NCI-H1694 treated with DMSO at 0.1 percent for 48 hours (cell line): ENCODE measurements at regions not wholly inside any gene's neighbourhood (a gene's known extent, or its start where the extent isn't known, plus 50 kb on each side); places are given as distances from the start of the nearest gene placed in this dataset.
"Not testable (repeated sequence)": the region's sequence is repeated elsewhere in the genome, so short reads cannot be mapped to it uniquely, and the experiment has no call there.

ENCODE experiments used
- DNase-seq: peaks from one replicate; lab custom pipeline; 2025; lab: John Stamatoyannopoulos, UW

DNA sequence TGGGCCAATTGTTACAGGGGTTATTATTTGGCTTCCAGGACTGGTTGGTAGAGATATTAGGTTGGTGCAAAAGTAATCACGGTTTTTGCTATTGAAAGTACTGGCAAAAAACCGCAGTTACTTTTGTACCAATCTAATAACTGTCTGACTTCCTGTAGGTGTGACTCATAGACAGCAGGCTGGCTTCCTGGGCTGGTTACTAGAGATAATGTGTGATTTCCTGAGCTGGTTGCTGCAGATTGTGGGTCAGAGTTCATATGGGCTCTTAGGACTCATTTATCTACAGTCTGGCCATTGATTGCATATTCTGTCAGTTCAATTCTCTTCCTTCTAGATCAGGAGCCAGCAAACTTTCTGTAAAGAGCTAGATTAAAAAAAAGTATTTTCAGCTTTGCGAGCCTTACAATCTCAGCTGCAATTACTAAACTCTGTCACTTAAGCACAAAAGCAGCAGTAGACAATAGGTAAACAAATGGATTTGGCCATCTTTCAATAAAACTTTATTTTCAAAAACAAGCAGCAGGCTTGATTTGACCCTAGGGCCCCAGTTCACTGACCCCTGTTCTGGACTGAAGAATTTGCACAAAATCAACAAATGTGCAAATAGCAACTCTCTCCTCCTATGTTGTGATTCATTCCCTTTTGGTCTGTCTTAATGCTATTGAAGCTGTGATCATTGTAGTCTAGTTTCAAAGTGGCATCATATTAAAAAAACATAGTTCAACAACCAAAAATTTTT, 50.8 kb upstream of the BOD1L1 start:
- DNase-seq, result no peak

DNA sequence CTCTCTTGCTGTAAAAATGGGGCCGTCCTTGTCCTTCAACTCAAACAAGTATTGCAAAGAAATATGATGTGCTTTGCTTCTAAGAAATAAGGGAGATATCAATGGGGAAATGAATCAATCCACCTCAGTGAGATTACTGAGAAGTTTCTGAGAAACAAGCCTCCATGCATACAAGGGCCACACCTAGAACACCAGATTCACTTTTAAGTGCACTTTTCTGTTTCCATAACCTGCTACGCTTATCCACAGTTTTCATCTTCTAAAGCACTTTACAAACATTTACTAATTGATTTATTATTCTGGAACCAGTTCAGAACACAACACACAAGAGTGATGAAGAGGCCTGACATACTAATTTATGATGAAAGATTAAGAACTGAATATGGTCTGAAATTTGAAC, 54.0 kb upstream of the BOD1L1 start:
- no peak for DNase-seq

DNA sequence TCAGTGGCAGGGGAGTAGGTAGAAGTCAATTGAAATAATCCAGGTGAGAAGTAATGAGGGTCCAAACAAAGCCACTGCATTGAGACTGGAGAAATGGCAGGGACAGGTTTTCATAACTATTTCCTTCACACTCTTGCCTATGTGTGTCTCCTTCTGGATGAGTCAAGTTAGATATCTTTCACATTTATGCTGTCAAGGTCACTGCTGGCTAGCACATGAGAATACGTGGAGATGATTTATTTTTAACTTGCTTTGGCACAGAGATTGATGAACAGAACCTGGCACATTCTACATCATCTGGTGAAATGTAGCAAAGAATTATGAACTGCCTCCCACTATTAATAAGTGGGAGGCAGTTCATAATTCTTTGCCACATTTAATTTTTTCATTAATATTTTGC, 66.7 kb upstream of the BOD1L1 start:
- DNase-seq, result no peak

DNA sequence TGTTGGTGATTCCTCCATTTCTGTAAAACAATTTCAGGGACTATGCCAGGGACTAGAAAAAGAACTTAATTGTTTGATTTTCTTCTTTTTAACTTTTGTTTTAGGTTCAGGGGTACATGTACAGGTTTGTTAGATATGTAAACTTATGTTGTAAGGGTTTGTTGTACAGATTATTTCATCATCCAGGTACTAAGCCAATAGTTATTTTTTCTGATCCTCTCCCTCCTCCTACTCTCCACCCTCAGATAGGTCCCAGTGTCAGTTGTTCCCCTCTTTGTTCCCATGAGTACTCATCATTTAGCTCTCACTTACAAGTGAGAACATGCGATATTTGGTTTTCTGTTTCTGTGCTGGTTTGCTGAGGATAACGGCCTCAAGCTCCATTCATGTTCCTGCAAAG, 70.8 kb upstream of the BOD1L1 start:
- no peak for DNase-seq

DNA sequence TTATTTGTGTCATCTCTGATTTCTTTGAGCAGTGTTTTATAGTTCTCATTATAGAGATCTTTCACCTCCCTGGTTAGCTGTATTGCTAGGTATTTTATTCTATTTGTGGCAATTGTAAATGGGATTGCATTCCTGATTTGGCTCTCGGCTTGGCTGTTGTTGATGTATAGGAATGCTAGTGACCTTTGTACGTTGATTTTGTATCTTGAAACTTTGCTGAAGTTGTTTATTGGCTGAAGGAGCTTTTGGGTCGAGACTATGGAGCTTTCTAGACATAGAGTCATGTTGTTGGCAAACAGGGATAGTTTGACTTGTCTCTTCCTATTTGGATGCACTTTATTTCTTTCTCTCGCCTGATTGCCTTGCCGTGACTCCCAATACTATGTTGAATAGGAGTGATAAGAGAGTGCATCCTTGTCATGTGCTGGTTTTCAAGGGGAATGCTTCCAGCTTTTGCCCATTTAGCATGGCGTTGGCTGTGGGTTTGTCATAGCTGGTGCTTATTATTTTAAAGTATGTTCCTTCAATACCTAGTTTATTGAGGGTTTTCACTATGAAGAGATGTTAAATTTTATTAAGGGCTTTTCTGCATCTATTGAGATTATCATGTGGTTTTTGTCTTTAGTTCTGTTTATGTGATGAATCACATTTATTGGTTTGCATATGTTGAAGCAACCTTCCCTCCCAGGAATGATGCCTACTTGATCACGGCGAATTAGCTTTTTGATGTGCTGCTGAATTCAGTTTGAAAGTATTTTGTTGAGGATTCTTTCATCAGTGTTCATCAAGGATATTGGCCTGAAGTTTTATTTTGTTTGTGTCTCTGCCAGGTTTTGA, 72.7 kb upstream of the BOD1L1 start:
- no peak for DNase-seq

DNA sequence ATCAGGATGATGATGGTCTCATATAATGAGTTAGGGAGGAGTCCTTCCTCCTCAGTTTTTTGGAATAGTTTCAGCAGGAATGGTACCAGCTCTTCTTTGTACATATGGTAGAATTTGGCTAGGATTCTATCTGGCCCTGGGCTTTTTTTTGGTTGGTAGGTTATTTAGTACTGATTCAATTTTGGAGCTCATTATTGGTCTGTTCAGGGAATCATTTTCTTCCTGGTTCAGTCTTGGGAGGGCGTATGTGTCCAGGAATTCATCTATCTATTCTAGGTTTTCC, 73.3 kb upstream of the BOD1L1 start:
- not testable (repeated sequence) for DNase-seq

DNA sequence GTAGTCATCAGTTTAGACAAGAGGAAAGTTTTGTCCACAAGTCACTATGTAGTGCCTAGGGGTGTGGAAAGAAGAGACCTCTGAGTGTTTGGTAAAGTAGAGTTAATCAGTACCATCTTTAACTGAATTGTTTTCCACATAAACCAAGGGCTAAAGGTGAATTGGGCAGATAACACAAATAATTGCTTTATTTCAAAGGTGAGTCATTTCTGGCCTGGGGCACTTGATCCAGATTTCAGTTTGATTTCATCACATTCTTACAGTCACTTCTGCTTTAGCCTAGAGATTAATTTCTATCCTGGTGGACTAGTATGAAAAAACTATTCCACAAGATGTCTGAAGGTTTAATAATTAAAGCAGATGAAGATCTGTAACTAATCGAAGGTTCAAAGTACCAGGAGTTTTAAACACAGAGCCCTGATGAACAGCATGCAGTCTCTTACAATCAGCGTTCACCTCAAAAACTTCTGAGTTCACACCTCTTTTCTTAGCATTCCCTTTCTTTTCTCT, 74.5 kb upstream of the BOD1L1 start:
- DNase-seq, result no peak

DNA sequence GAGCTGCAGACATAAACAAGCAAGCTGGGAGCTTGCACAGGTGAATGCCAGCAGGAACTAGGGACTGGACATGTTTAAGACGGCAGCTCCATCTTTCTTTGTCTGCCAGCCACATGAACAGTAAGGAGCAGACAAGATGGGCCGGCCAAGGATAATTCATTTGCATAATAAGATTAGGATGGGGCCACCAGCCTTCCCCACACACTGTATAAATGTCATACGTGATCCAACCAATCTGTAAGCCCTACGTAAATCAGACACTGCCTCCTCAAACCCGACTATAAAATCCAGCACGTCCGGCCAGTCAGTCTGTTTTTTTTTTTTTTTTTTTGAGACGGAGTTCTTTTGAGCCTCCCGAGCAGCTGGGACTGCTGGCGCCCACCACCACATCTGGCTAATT, 75.6 kb upstream of the BOD1L1 start:
- no peak for DNase-seq

DNA sequence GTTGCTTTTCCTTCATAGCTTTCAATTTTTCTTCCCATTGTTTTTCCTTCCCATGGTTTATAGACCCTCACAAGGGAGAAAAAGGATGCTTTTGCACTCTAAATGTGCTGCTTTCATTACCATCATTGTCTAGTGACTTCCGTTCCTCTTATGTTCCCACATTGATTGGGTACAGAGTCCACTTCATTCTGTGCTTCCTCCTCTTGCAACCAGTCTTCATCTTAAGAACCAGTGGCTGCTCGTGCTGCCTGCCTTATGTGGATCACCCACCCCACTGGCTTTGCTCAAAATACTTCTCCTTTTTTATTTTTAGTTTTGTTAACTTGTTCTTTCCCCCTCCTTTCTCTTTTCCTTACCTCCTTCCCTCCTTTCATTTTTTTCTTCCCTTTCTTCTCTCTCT, 76.5 kb upstream of the BOD1L1 start:
- DNase-seq, result no peak

DNA sequence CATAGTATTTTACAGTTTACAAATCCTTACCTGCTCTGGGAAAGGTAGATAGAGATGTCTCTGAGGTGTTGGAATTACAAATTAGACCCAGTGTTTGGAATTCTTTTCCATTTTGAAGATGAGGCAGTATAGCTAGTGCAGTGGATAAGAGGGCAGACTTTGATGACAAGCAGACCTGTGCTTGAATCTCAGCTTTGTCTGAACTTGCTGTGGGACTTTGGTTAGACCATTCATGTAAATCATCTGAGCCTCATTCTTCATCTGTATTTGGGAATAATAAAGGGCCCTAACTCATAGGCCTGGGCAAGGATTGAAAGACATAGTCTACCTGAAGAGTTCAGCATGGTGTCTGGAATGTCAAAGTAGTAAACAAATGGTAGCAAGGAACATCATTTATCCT, 77.2 kb upstream of the BOD1L1 start:
- no peak for DNase-seq

DNA sequence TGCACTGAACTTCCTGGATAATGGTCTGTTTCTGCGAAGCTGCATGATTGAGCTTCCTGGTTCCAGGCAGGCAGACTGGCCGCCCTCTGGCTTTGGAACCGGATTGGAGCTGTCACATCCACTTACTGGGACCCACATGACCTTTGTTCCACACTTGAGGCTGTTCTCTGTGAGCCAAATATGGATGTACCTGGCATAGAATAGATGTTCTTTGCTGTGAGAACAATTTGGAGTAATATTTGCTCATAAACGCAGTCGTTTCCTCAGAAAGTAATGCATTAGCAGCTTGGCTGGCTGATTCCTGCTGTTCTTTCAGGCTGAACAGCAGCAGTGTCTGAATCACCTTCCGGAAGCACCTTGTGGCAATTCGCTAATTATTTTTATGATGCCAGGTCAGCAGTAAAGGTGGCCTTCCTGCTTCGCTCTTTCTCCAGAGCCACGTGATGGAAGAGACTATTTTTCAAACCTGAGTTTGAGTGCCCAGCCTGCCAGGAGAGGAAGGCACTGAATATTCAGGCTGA, 78.1 kb upstream of the BOD1L1 start:
- DNase-seq, result peak; percentile 66

DNA sequence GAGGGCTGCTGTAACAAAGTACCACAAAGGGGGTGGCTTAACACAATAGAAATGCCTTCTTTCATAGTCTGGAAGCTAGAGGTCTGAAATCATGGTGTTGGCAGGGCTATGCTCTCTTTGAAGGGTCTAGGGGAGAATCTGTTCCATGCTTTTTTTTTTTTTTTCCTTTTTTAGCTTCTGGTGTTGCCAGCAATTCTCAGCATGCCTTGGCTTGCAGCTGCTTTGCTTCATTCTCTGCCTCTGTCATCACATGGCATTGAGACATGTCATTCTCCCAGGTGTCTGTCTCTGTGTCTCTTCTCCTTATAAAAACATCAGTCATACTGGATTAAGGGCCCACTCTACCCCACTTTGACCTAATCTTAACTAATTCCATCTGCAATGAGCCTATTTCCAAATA, 78.6 kb upstream of the BOD1L1 start:
- DNase-seq, result peak; percentile 66

DNA sequence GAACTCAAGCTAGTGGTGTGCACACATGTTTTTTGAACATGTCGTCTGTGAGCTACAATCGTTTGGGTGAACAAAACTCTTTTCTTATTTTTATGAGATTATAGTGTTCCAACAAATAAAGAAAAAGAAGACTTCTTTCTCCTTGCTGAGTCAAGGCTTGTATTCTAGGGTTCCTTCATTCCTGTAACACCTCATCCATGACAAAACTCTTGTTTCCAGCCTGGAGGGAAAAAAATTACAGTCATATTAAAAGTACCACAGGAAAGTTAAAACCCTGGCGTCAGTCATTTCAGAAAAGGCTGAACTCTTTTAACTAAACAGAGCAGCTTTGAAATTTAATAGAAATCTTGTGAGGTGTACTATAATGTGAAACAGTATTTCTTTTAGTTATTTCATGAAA, 79.2 kb upstream of the BOD1L1 start:
- no peak for DNase-seq

DNA sequence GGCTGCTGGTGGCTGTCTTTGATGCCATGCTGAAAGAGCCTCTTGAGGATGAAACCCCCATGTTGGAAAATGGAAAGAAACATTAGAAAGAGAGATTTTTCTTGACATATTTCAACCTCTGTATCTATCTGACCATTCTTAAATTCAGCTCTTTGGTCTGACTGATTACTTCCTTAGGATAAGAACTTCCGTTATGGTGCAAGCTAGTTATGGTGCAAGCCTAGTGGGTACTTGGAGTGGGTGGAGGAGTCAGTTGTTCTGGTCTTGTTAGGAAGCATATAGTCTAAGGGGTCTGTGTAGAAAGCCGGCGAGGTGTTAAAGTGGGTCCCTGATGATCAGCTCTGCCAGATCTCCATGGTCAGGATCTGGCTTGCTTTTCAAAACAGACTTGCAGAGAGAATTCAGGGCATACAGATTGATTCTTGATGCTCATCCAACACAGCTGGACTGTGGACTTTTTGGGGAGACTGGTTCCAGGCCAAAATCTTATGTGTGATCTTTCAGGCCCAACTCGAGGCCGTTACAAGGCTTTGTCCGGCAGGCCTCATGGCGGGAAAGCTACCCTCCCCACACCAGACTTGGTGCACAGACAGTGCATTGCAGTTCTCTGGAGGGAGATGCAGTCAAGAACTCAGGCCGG, 82.8 kb upstream of the BOD1L1 start:
- no peak for DNase-seq

DNA sequence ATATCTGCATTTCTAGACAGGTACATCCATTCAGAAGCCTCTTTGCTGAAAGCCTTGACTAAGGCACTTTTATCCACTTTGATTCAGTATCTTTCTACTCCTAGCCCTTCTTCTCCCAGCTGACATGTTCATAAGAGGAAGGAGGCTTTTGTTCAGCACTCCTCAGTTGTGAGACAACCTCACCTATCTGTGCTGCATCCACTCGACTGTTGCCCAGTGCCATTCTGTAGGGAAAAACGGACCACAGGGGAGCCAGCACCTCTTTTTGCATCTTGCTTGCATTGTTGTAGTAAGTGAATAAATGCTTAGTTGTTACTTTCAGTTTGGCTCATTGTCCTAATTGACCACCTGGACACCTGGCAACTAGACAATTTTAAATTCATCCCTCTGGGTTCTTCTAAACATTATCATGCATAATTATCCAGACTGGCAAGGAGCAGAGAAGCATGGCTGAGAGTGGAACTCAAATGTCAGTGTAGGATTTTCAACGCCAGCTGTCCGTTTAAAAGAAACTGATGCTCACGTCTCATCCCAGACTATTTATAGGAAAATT, 83.8 kb upstream of the BOD1L1 start:
- DNase-seq, result no peak

DNA sequence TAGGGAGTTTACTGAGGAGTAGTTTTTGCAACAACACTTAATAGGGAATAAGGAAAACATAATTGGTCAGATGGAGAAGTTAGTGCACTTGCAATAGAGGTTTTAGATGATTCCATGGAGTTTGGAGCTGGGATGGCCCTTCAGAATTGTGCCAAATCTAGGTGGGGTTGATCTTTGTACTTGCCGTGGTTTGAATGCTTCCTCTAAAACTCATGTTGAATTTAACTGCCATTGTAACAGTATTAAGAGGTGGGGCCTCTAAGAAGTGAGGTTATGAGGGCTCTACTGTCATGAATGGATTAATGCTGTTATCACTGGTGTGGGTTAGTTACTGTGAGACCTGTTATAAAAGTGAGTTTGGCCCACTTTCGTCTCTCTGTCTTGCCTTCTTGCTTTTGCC, 94.4 kb upstream of the BOD1L1 start:
- no peak for DNase-seq

DNA sequence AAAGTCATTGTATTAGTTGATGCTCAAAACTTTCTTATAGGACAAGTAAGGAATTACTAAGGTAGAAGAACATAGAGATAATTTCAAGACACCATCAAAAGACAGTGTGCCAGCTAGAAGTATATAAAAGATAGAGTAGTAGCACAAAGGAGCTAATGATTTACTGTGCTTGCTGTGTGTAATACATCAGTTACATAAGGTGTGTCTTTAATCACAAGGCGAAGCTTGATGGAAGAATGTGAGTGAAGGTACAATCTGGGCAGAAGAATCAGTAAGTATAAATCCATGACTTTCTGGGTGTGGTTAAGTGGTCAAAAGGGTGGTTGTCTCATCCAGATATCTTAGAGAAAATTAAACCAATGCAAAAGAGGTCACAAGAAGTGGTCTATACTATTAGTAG, 95.1 kb upstream of the BOD1L1 start:
- DNase-seq, result no peak

DNA sequence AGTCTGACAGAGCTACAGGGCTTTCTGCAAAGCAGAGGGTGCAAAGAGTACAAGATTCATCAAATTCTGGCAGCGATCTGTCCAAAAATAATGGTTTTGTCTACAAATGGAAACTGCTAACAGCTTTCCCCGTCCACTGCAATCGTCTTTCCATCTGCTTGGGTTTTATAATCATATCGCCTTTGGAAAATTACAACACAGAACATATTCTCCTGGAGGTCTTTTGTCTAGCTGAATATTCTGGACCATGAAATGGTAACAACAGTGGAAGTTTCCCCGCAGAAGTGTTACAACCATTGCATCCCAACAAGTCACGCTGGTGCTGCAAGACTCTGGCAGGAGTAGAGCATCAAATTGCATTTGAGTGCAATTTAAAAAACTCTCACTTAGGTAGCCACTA, 101.2 kb upstream of the BOD1L1 start:
- DNase-seq, result no peak

DNA sequence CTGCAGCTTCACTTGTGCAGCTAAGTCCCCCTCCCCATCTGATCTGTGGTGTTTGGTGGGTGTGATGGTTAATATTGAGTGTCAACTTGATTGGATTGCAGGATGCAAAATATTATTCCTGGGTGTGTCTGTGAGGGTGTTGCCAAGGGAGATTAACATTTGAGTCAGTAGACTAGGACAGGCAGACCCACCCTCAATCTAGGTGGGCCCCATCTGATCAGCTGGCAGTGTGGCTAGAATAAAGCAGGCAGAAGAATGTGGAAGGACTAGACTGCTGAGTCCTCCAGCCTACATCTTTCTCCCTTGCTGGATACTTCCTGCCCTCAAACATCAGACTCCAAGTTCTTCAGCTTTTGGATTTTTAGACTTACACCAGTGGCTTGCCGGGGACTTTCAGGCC, 103.5 kb upstream of the BOD1L1 start:
- no peak for DNase-seq

DNA sequence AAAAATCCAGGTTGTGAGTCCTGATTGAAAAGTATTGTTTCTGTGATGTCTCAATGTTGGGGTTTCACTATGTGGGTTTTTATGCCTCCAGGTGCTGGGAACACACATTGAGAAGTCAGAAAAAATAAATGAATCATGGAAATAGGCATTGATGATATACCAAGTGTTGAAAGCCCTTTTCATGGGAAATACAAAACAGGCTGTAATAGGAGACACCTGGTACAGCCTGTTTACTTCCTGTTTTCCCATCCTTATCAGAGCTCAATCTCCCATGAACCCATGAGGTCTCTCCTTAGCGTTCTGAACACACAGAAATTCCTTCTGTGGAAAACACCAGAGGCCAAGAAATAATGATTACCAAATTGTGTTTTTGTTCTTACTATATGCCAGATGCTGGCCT, 106.3 kb upstream of the BOD1L1 start:
- no peak for DNase-seq

DNA sequence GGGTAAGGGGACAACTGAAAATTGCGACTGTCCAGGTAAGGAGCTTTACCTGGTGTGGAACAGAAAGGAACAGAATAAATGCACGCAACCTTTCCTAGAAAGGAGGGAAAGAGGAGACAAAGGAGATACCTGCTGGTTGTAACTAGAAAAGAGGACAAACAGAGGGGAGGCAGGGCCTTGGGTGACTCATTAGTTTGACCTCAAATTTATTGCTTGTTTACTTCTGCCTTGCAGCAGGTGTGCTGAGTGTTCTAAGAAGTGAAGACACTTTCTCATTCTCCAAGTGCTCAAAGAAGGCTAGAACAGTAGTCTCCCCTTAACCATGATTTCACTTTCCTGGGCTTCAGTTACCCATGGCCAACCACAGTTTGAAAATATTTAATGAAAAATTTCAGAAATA, 123.1 kb upstream of the BOD1L1 start:
- no peak for DNase-seq

DNA sequence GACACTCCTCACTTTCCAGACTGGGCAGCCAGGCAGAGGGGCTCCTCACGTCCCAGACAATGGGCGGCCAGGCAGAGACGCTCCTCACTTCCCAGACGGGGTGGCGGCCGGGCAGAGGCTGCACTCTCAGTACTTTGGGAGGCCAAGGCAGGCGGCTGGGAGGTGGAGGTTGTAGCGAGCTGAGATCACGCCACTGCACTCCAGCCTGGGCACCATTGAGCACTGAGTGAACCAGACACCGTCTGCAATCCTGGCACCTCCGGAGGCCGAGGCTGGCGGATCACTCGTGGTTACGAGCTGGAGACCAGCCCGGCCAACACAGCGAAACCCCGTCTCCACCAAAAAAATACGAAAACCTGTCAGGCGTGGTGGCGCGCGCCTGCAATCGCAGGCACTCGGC, 134.1 kb upstream of the BOD1L1 start:
- DNase-seq, result not testable (repeated sequence)

DNA sequence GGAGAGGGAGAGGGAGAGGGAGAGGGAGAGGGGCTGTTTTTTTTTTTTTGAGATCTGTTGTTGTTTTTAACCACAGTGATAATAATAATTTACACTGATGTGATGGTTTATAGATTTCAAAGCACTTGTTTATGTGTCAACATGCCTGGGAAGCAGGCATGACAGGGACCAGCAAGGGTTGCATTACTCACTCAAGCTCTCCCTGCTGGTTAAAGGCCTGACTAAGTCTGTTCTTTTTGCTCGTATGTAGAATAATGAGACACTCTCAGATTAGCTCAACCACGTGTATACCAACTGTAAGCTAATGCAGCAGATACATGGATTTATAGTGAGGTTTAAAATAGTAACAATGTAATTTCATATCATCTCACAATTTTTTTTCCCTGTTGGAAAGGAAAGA, 134.6 kb upstream of the BOD1L1 start:
- no peak for DNase-seq
